ENCODE measurements at regions not wholly inside any gene's neighbourhood (a gene's known extent, or its start where the extent isn't known, plus 50 kb on each side); places are given as distances from the start of the nearest gene placed in this dataset.

- TF ChIP-seq CTCF (IDR thresholded peaks at IDR 0.05) = no peak
- no peak for TF ChIP-seq POLR2A (IDR thresholded peaks at IDR 0.05)
- no peak for TF ChIP-seq EP300 (IDR thresholded peaks at IDR 0.05)
These were observed 234.7 kb downstream of the BRD1 start for GRCh38 chr22:49592780-49593501.
